ENCODE measurements at regions not wholly inside any gene's neighbourhood (a gene's known extent, or its start where the extent isn't known, plus 50 kb on each side); places are given as distances from the start of the nearest gene placed in this dataset.

GRCh38 chr7:26040085-26040484, 111.9 kb upstream of the NFE2L3 start:
- intact Hi-C loops (cut with DNase I; ENCODE audit: low total_unique reads), result loop anchor here (5.0 kb wide), 1 partner anchor 812 kb away; no protein-coding TSS in a partner anchor
- Histone ChIP-seq H3K27me3 (no peaks in the 10 kb centered on the region), H3K9me3 (no peaks in the 10 kb centered on the region), H3K27ac (no peak overlapping the region), H3K36me3 (no peaks in the 10 kb centered on the region), H3K4me1 (no peaks in the 10 kb centered on the region), H3K4me3 (no peak overlapping the region)
- TF ChIP-seq CTCF (IDR thresholded peaks at IDR 0.05) (no peak), POLR2A (IDR thresholded peaks at IDR 0.05) (no peak), POLR2AphosphoS5 (IDR thresholded peaks at IDR 0.05) (no peak)
- DNase-seq (ENCODE audit: low spot score in 2 of 2), result no peak

GRCh38 chr7:26042237-26042636, 109.8 kb upstream of the NFE2L3 start:
- DNase-seq (ENCODE audit: low spot score in 2 of 2), result no peak
- intact Hi-C loops (cut with DNase I; ENCODE audit: low total_unique reads), result loop anchor here (5.0 kb wide), 1 partner anchor 810 kb away; no protein-coding TSS in a partner anchor
- TF ChIP-seq POLR2AphosphoS5 (IDR thresholded peaks at IDR 0.05) (no peak), CTCF (IDR thresholded peaks at IDR 0.05) (no peak), POLR2A (IDR thresholded peaks at IDR 0.05) (no peak)

GRCh38 chr7:26043801-26044200, 108.2 kb upstream of the NFE2L3 start:
- H3K27me3 ChIP-seq, result no peaks in the 10 kb centered on the region

More at GRCh38 chr7:26042237-26042636, 109.8 kb upstream of the NFE2L3 start:
- no peaks in the 10 kb centered on the region for H3K9me3 ChIP-seq
- no peaks in the 10 kb centered on the region for H3K36me3 ChIP-seq
- no peaks in the 10 kb centered on the region for H3K4me1 ChIP-seq
- H3K27me3 ChIP-seq, result no peaks in the 10 kb centered on the region
- no peak overlapping the region for H3K4me3 ChIP-seq
- no peak overlapping the region for H3K27ac ChIP-seq

GRCh38 chr7:26044320-26044719, 107.7 kb upstream of the NFE2L3 start:
- no peak overlapping the region for H3K27ac ChIP-seq
- TF ChIP-seq POLR2A (IDR thresholded peaks at IDR 0.05) (no peak), CTCF (IDR thresholded peaks at IDR 0.05) (no peak), POLR2AphosphoS5 (IDR thresholded peaks at IDR 0.05) (no peak)

More at GRCh38 chr7:26043801-26044200, 108.2 kb upstream of the NFE2L3 start:
- intact Hi-C loops (cut with DNase I; ENCODE audit: low total_unique reads), result loop anchor here (5.0 kb wide), 1 partner anchor 808 kb away; no protein-coding TSS in a partner anchor
- Histone ChIP-seq H3K4me3 (no peak overlapping the region), H3K36me3 (no peaks in the 10 kb centered on the region), H3K9me3 (no peaks in the 10 kb centered on the region), H3K27ac (no peak overlapping the region), H3K4me1 (no peaks in the 10 kb centered on the region)
- no peak for DNase-seq (ENCODE audit: low spot score in 2 of 2)
- TF ChIP-seq POLR2AphosphoS5 (IDR thresholded peaks at IDR 0.05) (no peak), POLR2A (IDR thresholded peaks at IDR 0.05) (no peak), CTCF (IDR thresholded peaks at IDR 0.05) (no peak)

GRCh38 chr7:26046150-26046549, 105.8 kb upstream of the NFE2L3 start:
- Histone ChIP-seq H3K27me3 (no peaks in the 10 kb centered on the region), H3K4me1 (no peaks in the 10 kb centered on the region), H3K9me3 (no peaks in the 10 kb centered on the region), H3K4me3 (no peak overlapping the region), H3K27ac (no peak overlapping the region), H3K36me3 (no peaks in the 10 kb centered on the region)
- DNase-seq (ENCODE audit: low spot score in 2 of 2), result no peak
- no peak for TF ChIP-seq POLR2A (IDR thresholded peaks at IDR 0.05)
- TF ChIP-seq CTCF (IDR thresholded peaks at IDR 0.05), result no peak
- no peak for TF ChIP-seq POLR2AphosphoS5 (IDR thresholded peaks at IDR 0.05)
- intact Hi-C loops (cut with DNase I; ENCODE audit: low total_unique reads), result no loop called here

More at GRCh38 chr7:26044320-26044719, 107.7 kb upstream of the NFE2L3 start:
- Histone ChIP-seq H3K4me3 (no peak overlapping the region), H3K27me3 (no peaks in the 10 kb centered on the region), H3K9me3 (no peaks in the 10 kb centered on the region), H3K4me1 (no peaks in the 10 kb centered on the region), H3K36me3 (no peaks in the 10 kb centered on the region)
- no peak for DNase-seq (ENCODE audit: low spot score in 2 of 2)
- intact Hi-C loops (cut with DNase I; ENCODE audit: low total_unique reads), result loop anchor here (5.0 kb wide), 1 partner anchor 808 kb away; no protein-coding TSS in a partner anchor

Data from breast epithelium (tissue), 4 donors.